T1000 (cell line): ENCODE measurements at regions not wholly inside any gene's neighbourhood (a gene's known extent, or its start where the extent isn't known, plus 50 kb on each side); places are given as distances from the start of the nearest gene placed in this dataset.
A peak's percentile ranks its signal among the peaks of the same experiment; 100 is the strongest.
"Not testable (repeated sequence)": the region's sequence is repeated elsewhere in the genome, so short reads cannot be mapped to it uniquely, and the experiment has no call there.

ENCODE experiments used
- DNase-seq: peaks from one replicate; lab custom pipeline; 2025; ENCODE audit warnings: mixed read lengths; lab: John Stamatoyannopoulos, UW

DNA sequence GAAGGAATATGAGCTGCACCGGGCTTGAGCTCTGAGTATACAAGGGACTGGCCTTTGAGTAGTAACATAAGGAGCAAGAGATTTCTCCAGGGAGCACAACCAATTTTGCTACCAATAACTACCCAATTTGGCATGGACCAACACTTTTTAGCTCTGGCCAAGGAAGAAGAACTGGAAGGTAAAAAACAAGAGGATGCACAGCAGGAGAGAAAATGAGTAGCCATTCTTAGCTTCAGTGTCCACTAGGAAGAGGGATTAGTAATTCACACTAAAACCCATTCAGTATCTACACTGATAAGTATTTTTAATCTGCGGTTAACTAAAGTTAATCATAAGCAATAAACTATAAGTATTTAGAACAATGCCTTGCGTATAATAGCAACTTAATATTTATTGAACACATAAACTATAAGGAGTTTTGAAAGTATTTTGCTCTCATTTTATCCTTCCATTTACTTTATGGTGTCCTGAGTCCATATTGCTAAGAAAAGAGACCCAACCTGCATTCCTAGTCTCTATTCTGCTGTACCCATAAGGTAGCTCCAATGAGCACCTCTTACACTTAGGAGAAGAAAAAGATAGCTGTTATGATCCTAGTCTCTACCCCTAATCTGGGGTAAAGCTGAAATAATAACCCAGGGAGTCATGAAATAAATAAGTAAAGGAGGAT is 268.9 kb downstream of the IGSF11 start:
- no peak for DNase-seq

DNA sequence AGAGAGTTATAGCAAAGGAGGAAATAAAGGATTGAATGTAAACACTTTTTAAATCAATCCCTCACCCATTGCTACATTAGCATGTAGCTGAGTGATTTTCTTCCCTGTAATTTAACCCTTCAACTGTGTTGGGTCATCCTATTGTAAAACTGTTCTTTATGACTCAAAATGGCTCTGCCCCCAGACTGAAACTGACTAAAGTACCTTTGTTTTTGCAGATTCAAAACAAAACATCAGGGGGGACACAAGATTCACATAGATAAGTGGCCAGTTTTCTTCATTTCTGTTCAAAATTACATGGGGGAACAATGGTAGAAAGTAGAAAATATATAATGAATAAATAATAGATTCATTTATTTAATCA is 268.4 kb downstream of the IGSF11 start:
- DNase-seq: no peak

DNA sequence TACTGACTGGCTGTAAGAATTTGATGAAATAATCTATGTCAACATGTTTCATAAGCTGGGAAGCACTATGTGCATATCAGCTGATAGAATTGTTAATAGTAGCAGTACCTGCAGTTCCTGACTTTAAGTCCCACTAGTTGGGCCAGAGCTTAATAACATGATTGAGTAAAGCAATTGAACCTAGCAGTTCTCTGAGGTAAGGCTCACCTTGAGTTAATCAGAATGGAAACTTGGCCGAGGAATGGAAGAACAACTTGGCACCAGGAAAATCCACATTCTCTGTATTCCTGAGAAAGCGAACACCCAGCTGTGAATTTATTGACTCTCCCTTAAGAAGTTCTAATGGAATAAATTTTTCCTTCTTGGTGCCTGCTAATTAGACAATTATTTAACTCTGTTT is 262.6 kb downstream of the IGSF11 start:
- no peak for DNase-seq

DNA sequence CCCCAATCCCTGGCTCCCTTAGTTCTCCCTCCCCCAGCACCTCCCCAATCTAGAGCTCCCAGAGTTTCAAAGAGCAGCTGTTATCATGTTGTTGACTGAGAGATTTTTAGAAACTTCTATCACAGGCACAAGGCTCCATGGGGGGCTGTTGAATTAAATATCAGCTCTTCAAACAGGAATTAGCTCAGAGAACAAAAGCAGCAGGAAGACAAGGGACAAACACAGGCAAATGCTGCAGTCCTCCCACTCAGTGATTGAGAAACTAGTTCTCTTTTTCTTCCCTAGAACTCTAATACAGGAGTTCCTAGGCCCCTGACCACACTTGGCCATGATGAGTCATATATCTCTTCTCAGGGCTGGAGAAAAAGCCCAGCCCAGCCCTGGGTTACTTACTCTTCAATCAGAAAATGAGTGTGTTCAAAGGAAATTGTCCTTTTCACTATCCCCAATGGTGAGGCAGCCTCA is 262.1 kb downstream of the IGSF11 start:
- no peak for DNase-seq

DNA sequence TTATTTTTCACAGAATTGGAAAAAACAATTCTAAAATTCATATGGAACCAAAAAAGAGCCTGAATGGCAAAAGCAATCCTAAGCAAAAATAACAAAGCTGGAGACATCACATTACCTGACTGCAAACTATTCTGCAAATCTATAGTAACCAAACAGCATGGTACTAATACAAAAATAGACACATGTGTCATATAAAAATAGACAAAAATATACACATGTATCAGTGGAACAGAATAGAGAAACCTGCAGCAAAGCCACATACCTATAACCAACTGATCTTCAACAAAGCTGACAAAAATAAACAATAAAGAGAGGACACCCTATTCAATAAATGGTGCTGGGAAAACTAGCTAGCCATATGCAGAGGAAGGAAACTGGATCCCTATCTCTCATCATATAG is 259.6 kb downstream of the IGSF11 start:
- DNase-seq: no peak

DNA sequence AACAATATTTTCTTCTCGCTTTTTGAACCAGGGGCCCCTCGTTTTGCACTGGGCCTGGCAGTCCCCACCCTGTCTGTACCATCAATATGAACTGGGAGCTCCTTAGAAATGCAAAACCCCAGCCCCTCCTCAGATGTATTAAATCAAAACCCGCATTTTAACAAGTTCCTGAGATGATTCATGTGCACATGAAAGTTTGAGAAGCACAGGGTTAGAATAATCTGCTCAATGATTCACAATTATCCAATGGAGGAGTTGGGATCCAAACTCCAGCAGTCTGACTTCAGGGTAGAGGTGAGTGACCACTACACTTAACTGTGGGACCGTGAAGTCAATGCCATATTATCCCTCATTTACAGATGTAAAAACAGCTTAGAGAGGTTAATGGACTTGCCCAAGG is 256.4 kb downstream of the IGSF11 start:
- no peak for DNase-seq

DNA sequence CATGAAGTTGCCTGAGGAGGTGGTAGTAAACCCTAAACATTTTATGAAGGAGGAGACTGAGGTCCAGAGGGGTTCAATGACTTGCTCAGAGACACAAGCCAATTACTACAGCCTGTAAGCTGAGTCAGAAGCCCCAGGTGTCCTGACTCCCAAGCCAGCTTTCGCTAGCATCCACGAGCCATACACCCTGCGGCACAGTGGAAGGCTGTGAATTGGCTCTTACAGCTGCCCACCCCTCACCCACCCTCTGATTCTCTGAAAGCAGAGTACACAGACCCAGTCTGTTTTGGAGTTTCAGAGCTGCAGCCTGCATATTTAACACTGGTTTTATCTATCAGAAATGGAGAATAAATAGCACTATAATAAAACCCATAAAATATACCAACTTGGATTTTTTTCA is 253.4 kb downstream of the IGSF11 start:
- peak; percentile 20 for DNase-seq

DNA sequence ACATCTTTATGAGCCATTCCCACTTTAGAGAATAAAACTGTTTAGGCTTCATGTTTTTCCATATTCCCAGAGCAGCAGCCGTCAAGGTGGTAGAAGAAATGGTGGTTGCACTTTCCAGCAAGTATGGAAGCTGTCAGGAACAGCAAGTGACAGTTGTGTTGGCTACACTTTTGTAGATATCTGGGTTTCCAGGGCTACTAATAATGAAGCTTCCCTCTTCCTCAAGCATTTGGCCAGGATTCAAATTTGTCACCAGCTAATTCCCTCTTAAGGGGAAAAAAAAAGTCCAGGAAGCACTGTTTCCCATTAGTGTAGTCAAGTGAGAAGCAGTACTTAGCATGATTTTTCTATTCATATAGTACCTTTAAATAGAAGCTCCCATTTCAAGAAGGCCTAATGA is 252.8 kb downstream of the IGSF11 start:
- no peak for DNase-seq

DNA sequence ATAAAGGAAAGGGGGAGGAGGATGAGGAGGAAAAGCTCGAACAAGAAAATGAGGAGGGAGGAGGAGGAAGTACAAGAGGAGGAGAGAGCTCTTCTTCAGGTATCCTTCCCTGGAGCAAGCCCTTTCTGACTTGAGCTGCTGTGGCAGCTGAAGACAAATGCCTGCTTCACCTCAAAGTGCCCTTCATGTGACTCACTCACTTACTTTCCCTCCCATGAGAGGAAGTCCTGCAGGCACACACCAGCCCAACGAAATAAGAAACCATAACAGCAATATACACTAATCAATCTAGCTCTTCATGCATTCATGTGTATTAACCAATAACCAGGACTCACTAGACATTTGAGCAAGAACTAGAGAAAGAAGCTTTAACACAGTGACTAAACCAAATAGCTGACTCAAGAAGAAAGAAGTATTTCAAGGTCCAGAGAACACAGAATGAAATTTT is 251.9 kb downstream of the IGSF11 start:
- no peak for DNase-seq

DNA sequence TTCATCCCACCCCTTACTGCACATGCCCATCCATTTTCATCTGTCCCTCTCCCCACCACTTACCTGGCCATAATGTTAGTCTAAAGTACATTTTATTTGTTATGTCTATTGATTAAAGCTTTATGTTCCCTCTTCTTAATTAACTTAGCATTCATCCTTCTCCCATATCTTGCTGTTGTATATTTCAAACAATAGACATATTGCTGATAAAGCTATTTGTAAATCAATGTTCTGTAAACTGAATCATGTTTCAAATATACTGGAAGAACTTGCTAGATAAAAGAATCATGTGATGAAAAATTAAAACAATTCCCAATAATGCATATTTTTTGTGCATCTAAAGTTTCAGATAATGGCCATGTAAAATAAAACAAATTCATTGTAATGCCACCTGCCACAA is 249.2 kb downstream of the IGSF11 start:
- DNase-seq: no peak

DNA sequence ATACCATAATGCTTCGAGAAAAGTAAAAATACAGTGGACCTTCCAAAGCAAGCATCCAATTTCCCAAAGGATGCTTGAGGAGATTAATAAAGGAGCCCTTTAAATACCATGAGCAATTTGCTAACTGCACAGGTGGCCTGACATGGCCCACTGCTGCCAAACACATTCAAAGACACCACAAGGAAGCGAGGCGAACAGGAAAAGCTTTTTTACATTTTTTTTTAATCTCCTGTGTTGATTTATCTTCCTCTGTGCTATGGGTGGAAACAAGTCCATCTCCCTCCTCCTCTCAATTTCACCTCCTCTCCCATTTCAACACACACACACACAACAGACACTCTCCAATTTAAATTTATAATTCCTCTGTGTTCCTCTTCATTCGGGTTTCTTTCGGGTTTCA is 243.4 kb downstream of the IGSF11 start:
- DNase-seq: no peak

DNA sequence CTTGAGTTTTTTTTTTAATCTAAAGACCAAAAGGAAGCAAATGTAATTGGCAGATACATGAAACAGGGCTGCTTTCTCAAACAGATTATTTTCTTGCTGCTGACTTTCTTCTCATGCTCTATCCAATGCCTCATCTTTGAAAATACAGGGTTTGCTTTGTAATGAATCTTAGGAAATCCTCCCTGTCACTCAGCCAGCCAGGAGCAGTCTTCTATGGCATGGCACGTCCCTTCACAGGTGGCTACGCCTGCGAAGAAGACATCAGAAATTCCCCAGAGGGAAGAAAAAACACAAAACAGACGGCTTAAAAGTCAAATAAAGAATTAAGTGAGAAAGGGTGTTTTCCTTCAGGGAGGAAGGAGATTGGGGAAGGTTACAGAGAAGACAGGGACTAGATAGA is 242.5 kb downstream of the IGSF11 start:
- no peak for DNase-seq

DNA sequence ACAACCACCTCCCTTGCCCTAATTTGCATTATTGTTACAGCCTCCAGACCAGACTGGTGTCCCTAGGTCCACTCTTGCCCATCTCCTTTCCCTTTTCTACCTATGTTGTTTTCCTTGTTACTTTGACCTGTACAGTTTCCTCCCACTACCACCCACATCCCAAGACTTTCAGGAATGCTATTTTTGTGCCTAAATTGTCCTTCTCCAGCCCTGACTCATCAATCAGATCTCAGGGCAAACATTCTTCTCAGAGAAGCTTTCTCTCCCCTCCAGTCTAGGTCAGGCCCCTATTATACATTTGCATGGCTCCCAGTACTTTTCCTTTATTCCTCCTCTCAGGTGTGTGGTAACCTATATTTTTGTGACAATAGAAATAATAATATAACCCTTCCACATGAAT is 241.5 kb downstream of the IGSF11 start:
- DNase-seq: no peak

DNA sequence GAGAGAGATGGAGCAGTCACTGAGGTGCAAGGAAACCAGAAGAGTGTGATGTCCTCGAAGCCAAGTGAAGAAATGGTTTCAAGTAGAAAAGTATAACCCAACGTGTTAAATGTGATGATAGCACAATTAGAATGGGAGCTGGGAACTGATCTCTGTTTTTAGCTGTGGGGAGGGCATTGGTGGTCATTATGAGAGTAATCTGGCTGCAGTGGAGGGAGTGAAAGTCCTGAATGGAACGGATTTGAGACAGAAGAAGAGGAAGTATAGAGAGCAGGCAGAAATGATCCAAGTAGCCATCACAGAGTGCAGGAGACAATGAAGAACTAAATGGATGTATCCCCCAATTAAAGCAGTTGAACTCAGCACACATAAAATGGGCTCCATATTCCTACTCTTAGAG is 235.3 kb downstream of the IGSF11 start:
- DNase-seq: no peak

DNA sequence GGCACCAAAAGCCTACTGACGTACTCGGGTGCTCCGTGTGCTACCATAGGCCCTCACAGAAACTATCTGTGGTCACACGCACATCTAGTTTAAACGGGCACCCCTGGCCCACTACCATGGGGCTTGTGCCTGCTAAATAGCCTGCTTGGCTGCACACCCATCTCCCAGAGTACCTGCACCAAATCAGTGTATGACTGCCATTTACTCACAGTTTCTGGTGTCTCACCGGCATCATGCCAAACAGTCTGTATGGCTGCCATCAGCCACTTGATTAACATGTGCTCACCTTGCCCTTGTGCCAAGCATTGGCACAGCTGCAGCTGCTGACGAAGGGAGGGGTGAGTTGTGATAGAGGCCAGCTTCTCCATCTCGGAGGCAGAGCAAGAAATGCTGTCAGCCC is 232.7 kb downstream of the IGSF11 start:
- no peak for DNase-seq

DNA sequence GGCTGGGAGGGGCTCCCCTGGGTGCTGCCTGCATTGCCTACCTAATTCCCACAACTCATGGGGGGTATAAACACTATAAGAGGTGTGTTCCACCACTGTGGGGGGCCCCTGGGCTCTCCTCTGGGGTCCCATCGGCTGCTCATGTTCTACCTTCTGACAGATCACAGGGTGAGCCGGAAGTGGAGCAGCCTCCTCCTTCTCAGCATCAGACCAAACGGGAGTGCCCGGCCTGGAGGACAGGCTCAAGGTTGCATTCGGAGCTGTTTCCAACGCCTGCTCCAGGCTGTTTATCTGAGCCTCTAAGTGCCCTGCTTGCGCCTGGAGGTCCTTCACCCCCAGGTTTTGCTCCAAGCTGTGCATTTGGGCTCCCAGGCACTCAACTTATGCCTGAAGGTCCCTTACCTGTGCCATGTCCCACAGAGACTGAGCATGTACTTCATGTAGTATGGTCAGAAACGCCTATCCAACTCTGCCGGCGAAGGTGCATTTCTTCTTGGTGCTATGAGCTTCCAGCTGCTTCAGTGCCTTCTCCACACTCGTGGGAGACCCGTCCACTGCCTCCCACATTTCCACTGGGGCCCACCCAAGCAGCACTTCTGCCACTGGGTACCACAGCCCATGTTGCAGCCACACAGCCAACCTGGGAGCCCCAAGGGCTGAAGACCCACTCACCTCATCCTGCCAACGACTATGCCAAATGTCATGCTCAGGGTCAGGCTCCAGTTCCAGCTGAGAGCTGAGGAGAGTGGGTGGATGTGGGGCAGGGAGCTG is 232.1 kb downstream of the IGSF11 start:
- DNase-seq: no peak

DNA sequence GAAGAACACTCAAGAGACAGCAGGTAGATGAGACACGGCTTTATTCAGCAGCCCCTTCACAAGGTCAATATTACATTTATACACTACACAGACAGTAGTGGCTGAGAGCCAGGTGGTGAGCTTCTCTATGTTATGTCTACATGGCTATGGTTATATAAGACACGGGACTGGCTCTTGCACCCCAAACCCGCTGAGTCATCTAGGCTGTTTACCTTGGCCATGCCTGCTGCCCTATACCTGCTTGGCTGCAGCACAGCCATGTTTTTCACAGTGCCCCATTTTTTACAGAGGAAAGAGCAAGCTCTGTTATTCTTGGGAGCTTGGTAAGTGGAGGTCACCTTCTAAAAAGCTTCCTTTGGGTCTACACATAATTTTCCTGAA is 231.6 kb downstream of the IGSF11 start:
- no peak for DNase-seq

DNA sequence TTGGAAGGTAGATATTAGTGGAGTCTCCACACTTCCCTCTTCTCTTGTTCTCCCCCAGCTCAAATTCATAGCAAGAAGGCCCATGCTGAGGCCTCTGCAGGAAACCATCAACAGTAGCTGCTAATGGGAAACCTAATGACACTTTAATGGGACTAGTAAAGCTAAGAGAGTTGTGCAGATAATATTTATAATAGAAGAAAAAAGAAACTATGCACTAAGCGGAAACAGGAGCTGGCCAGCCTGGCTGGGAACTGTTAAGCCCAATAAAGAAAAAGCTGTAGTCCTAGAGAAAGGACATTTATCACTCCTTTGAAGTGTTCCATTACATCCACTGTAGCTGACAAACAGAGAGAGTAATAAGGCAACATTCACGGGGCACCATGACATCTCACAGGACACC is 229.6 kb downstream of the IGSF11 start:
- no peak for DNase-seq

DNA sequence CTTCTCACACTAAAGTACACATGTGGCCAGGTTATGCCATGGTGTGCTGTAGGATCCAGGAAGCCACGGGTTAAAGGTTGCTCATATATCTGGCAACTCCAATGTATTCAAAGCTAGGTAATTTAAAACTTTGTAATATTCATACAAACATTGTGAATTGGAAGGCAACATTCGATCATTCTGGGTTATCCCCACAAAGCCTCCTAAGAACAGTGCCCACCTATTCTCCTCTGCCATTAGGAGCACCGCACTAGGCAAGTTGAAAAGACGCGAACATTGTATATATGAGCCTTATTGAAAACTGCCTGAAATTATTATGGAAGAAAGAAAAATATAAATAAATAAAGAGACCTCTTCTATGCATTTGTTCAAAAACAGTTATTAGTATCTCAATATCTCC is 228.2 kb downstream of the IGSF11 start:
- DNase-seq: no peak

DNA sequence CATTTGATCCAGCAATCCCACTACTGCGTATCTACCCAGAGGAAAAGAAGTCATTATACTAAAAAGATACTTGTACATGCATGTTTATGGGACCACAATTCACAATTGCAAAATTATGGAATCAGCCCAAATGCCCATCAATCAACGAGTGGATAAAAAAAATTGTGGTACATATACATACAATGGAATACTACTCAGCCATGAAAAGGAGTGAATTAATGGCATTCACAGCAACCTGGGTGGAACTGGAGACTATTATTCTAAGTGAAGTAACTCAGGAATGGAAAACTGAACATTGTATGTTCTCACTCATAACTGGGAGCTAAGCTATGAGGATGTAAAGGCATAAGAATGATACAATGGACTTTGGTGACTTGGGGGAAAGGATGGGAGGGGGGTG is 227.3 kb downstream of the IGSF11 start:
- DNase-seq: not testable (repeated sequence)

DNA sequence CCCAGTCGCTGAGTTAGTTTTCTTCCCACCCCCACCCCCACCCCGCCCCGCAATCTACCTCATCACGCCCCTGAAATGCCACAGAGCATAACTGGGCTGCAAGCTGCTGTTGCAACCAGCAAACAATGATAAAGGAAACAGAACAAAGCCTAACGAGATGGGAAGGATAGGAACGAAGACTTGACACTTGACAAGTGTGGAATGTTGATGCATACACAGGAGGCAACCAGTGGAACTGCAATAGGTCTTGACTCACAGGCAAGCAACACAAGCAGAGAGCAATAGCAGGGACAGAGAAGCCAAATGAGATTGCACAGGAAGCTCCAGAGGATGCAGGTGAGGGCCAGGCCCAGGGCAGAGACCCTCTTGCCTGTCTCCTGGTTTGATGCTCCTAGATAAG is 225.9 kb downstream of the IGSF11 start:
- DNase-seq: no peak

DNA sequence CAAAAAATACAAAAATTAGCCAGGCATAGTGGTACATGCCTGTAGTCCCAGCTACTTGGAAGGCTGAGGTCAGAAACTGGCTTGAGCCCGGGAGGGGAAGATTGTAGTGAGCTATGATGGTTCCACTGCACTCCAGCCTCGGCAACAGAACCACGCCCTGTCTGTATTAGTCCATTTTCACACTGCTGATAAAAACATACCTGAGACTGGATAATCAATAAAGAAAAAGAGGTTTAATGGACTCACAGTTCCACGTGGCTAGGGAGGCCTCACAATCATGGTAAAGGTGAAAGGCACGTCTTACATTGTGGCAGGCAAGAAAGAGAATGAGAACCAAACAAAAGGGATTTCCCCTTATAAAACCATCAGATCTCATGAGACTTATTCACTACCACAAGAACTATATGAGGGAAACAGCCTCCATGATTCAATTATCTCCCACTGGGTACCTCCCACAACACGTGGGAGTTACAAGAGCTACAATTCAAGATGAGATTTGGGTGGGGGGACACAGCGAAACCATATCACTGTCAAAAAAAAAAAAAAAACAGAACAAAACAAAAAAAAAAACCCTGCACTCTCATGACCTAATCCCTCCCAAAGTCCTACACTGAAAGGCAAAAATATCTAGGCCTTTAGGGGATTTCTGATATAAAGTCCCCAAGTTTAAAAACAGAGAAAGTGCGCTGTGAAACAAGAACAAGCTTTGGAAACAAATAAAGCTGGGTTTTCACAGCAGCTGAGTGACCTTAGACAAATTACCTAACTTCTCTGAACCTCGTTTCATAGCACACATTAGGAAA is 224.7 kb downstream of the IGSF11 start:
- no peak for DNase-seq

DNA sequence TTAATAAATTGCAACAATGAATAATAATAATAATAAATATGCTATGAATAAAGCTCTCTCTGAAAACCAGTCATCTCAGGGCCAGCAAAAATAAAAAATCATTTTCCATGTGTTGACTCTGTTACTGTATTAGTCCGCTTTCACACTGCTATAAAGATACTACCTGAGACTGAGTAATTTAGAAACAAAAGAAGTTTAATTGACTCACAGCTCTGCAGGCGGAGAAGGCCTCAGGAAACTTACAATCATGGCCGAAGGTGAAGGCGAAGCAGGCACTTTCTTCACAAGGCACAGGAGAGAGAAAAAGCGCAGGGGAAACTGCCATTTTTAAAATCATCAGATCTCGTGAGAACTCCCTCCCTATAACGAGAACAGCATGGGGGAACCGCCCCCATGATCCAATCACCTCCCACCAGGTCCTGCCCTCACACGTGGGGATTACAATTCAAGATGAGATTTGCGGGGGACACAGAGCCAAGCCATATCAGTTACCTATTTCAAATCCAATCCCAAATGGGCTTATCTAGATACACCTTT is 224.1 kb downstream of the IGSF11 start:
- DNase-seq: no peak
